GM23338 (cell line): ENCODE measurements at regions not wholly inside any gene's neighbourhood (a gene's known extent, or its start where the extent isn't known, plus 50 kb on each side); places are given as distances from the start of the nearest gene placed in this dataset.
"Not testable (repeated sequence)": the region's sequence is repeated elsewhere in the genome, so short reads cannot be mapped to it uniquely, and the experiment has no call there.

Experiments used
- ATAC-seq: fragments of 200-7000 bp; cut with Tn5 transposase; 3 replicates; pipeline ENCODE4 v1.9.1; 2020
- DNase-seq: peaks from one replicate; pipeline ENCODE4 v3.0.0-alpha.2; 2015; ENCODE audit warnings: low spot score
- H2AFZ ChIP-seq: fragments of 200-600 bp; sonication (generic); 2 replicates; pipeline ENCODE4 v1.8.0; 2016; ENCODE audit warnings: antibody characterized with exemption, mild to moderate bottlenecking, moderate library complexity
- H3F3A ChIP-seq: fragments of 200-600 bp; sonication (generic); replicated peaks from 2 replicates; pipeline ENCODE4 v1.8.0; 2017; ENCODE audit warnings: antibody characterized with exemption, mixed run types, low read depth
- H3K27ac ChIP-seq: fragments of 200-600 bp; sonication (generic); 2 replicates; pipeline ENCODE4 v1.6.1; 2016; ENCODE audit warnings: low read depth
- H3K27me3 ChIP-seq: fragments of 200-600 bp; sonication (generic); 2 replicates; pipeline ENCODE4 v1.8.0; 2016; ENCODE audit warnings: mild to moderate bottlenecking, mixed run types, moderate library complexity; ENCODE audit not compliant: insufficient read depth
- H3K36me3 ChIP-seq: fragments of 200-600 bp; sonication (generic); 2 replicates; pipeline ENCODE4 v1.8.0; 2016; ENCODE audit warnings: mild to moderate bottlenecking; ENCODE audit not compliant: insufficient read depth
- H3K4me1 ChIP-seq: fragments of 200-600 bp; sonication (generic); 2 replicates; pipeline ENCODE4 v1.8.0; 2016; ENCODE audit warnings: mild to moderate bottlenecking, moderate library complexity; ENCODE audit not compliant: insufficient read depth
- H3K4me2 ChIP-seq: fragments of 200-600 bp; sonication (generic); 2 replicates; pipeline ENCODE4 v1.7.1; 2017; ENCODE audit warnings: mixed run types
- H3K4me3 ChIP-seq: fragments of 200-600 bp; sonication (generic); 2 replicates; pipeline ENCODE4 v1.6.1; 2016; ENCODE audit warnings: mixed run types
- H3K79me2 ChIP-seq: fragments of 200-600 bp; sonication (generic); replicated peaks from 2 replicates; pipeline ENCODE4 v1.8.0; 2017; ENCODE audit warnings: mild to moderate bottlenecking; ENCODE audit not compliant: insufficient read depth
- H3K9me2 ChIP-seq: fragments of 200-600 bp; sonication (generic); 2 replicates; pipeline ENCODE4 v1.8.0; 2017; ENCODE audit not compliant: insufficient read depth
- H4K20me1 ChIP-seq: fragments of 200-600 bp; sonication (generic); replicated peaks from 2 replicates; pipeline ENCODE4 v1.8.0; 2017; ENCODE audit warnings: mild to moderate bottlenecking; ENCODE audit not compliant: insufficient read depth
- H3K27ac Mint-ChIP-seq: 2 replicates; pipeline ENCODE4 v1.8.0; 2020; ENCODE audit warnings: inconsistent platforms, mild to moderate bottlenecking, moderate library complexity, mixed read lengths
- H3K27me3 Mint-ChIP-seq: 3 replicates; pipeline ENCODE4 v1.8.0; 2022; ENCODE audit warnings: low read depth, mild to moderate bottlenecking, moderate library complexity, mixed read lengths, inconsistent platforms; ENCODE audit not compliant: insufficient read depth, poor library complexity
- H3K36me3 Mint-ChIP-seq: 3 replicates; pipeline ENCODE4 v1.8.0; 2021; ENCODE audit warnings: low read depth, mild to moderate bottlenecking, inconsistent platforms, moderate library complexity, mixed read lengths
- H3K4me1 Mint-ChIP-seq: 3 replicates; pipeline ENCODE4 v1.8.0; 2020; ENCODE audit warnings: mild to moderate bottlenecking, inconsistent platforms, mixed read lengths
- H3K4me3 Mint-ChIP-seq: 3 replicates; pipeline ENCODE4 v1.8.0; 2021; ENCODE audit warnings: moderate library complexity, mild to moderate bottlenecking, inconsistent platforms, mixed read lengths
- H3K9me3 Mint-ChIP-seq: 3 replicates; pipeline ENCODE4 v1.8.0; 2020; ENCODE audit warnings: moderate library complexity, mild to moderate bottlenecking, inconsistent platforms, mixed read lengths
- CREB1 ChIP-seq: fragments of 250-450 bp; sonication (Bioruptor Pico); IDR thresholded peaks from 2 replicates; pipeline ENCODE4 v1.5.0; 2020; ENCODE audit warnings: low read depth, mild to moderate bottlenecking, moderate library complexity
- EZH2 ChIP-seq: fragments of 200-600 bp; sonication (generic); IDR thresholded peaks from one replicate; pipeline ENCODE4 v1.8.0; 2017; ENCODE audit warnings: antibody characterized with exemption, mild to moderate bottlenecking, low read depth; ENCODE audit not compliant: unreplicated experiment
- EZH2phosphoT487 ChIP-seq: fragments of 200-600 bp; sonication (generic); IDR thresholded peaks from one replicate; pipeline ENCODE4 v1.8.1; 2018; ENCODE audit warnings: antibody characterized with exemption; ENCODE audit not compliant: unreplicated experiment
- JUNB ChIP-seq: IDR thresholded peaks from one replicate; pipeline ENCODE4 v1.6.1; 2016; ENCODE audit warnings: antibody characterized with exemption; ENCODE audit not compliant: unreplicated experiment
- NANOG ChIP-seq: IDR thresholded peaks from 2 replicates; pipeline ENCODE4 v1.6.1; 2016; ENCODE audit warnings: antibody characterized with exemption, borderline replicate concordance
- POLR2AphosphoS5 ChIP-seq: IDR thresholded peaks from 2 replicates; pipeline ENCODE4 v1.6.1; 2016; ENCODE audit warnings: antibody characterized with exemption, low read depth
- STAT1 ChIP-seq: IDR thresholded peaks from one replicate; pipeline ENCODE4 v1.6.1; 2016; ENCODE audit warnings: antibody characterized with exemption; ENCODE audit not compliant: unreplicated experiment
- ZNF114 ChIP-seq: fragments of 250-450 bp; sonication (Bioruptor Pico); IDR thresholded peaks from 2 replicates; pipeline ENCODE4 v1.5.0; 2020; ENCODE audit warnings: mild to moderate bottlenecking, moderate library complexity
- ZNF331 ChIP-seq: fragments of 250-450 bp; sonication (Bioruptor Pico); IDR thresholded peaks from 2 replicates; pipeline ENCODE4 v1.5.0; 2020; ENCODE audit warnings: low read depth, mild to moderate bottlenecking, moderate library complexity
- TF ChIP-seq, protein P1 (sequence below): IDR thresholded peaks from 2 replicates; pipeline ENCODE4 v1.6.1; 2016; ENCODE audit warnings: antibody characterized with exemption
- TF ChIP-seq, protein P2 (sequence below): IDR thresholded peaks from one replicate; pipeline ENCODE4 v1.6.1; 2018; ENCODE audit warnings: antibody characterized with exemption; ENCODE audit not compliant: unreplicated experiment
- TF ChIP-seq, protein P3 (sequence below): fragments of 250-450 bp; sonication (Bioruptor Pico); IDR thresholded peaks from 2 replicates; pipeline ENCODE4 v1.5.0; 2020; ENCODE audit warnings: mild to moderate bottlenecking, moderate library complexity

DNA sequence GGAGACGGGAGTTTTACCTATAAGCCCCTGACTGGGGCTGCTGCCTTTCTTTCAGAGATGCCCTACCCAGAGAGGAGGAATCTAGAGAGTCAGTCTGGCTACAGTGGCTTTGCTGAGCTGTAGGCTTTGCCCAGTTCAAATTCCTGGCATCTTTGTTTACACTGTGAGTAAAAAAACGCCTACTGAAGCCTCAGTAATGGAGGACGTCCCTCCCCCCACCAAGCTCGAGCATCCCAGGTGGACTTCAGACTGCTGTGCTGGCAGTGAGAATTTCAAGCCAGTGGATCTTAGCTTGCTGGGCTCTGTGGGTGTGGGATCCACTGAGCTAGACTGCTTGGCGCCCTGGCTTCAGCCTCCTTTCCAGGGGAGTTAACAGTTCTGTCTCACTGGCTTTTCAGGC, 237.1 kb upstream of the NT5E start:
- H3K36me3 Mint-ChIP-seq, H3K4me1 ChIP-seq, H3K4me1 Mint-ChIP-seq, ATAC-seq, H4K20me1 ChIP-seq, H3K79me2 ChIP-seq, H3K27me3 ChIP-seq, H3K27ac Mint-ChIP-seq, H3K4me3 ChIP-seq, DNase-seq, H3F3A ChIP-seq, H3K27ac ChIP-seq, H2AFZ ChIP-seq, H3K4me2 ChIP-seq, H3K9me2 ChIP-seq, H3K36me3 ChIP-seq, H3K4me3 Mint-ChIP-seq, H3K27me3 Mint-ChIP-seq: not testable (repeated sequence)
- peaks cover 28% of the 10 kb centered on the region for H3K9me3 Mint-ChIP-seq

- H3K36me3 Mint-ChIP-seq, result no peaks in the 10 kb centered on the region
- Histone ChIP-seq H3K27me3 (no peaks in the 10 kb centered on the region), H3K4me2 (no peak overlapping the region), H3K4me1 (no peaks in the 10 kb centered on the region), H3F3A (no peaks in the 10 kb centered on the region), H3K9me2 (peaks cover 2% of the 10 kb centered on the region), H4K20me1 (no peaks in the 10 kb centered on the region), H3K36me3 (no peaks in the 10 kb centered on the region), H3K4me3 (no peak overlapping the region), H3K27ac (no peak overlapping the region), H3K79me2 (no peaks in the 10 kb centered on the region), H2AFZ (no peak overlapping the region)
- no peak overlapping the region for H3K4me3 Mint-ChIP-seq
- no peak for DNase-seq
- H3K27ac Mint-ChIP-seq, result no peak overlapping the region
- H3K4me1 Mint-ChIP-seq, result peaks cover 8% of the 10 kb centered on the region; the same call in 2 of the 3 replicates
- H3K27me3 Mint-ChIP-seq, result no peaks in the 10 kb centered on the region
- ATAC-seq, result no peak
- H3K9me3 Mint-ChIP-seq, result peaks cover 7% of the 10 kb centered on the region; the same call in 1 of the 3 replicates
- TF ChIP-seq JUNB, result no peak
- TF ChIP-seq NANOG, result no peak
- no peak for TF ChIP-seq EZH2
- TF ChIP-seq ZNF114 (CRISPR knock-in tag), result no peak
- TF ChIP-seq, protein P1, sequence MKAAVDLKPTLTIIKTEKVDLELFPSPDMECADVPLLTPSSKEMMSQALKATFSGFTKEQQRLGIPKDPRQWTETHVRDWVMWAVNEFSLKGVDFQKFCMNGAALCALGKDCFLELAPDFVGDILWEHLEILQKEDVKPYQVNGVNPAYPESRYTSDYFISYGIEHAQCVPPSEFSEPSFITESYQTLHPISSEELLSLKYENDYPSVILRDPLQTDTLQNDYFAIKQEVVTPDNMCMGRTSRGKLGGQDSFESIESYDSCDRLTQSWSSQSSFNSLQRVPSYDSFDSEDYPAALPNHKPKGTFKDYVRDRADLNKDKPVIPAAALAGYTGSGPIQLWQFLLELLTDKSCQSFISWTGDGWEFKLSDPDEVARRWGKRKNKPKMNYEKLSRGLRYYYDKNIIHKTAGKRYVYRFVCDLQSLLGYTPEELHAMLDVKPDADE, result no peak
- no peak for TF ChIP-seq STAT1
- TF ChIP-seq, protein P2, sequence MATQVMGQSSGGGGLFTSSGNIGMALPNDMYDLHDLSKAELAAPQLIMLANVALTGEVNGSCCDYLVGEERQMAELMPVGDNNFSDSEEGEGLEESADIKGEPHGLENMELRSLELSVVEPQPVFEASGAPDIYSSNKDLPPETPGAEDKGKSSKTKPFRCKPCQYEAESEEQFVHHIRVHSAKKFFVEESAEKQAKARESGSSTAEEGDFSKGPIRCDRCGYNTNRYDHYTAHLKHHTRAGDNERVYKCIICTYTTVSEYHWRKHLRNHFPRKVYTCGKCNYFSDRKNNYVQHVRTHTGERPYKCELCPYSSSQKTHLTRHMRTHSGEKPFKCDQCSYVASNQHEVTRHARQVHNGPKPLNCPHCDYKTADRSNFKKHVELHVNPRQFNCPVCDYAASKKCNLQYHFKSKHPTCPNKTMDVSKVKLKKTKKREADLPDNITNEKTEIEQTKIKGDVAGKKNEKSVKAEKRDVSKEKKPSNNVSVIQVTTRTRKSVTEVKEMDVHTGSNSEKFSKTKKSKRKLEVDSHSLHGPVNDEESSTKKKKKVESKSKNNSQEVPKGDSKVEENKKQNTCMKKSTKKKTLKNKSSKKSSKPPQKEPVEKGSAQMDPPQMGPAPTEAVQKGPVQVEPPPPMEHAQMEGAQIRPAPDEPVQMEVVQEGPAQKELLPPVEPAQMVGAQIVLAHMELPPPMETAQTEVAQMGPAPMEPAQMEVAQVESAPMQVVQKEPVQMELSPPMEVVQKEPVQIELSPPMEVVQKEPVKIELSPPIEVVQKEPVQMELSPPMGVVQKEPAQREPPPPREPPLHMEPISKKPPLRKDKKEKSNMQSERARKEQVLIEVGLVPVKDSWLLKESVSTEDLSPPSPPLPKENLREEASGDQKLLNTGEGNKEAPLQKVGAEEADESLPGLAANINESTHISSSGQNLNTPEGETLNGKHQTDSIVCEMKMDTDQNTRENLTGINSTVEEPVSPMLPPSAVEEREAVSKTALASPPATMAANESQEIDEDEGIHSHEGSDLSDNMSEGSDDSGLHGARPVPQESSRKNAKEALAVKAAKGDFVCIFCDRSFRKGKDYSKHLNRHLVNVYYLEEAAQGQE, result no peak
- TF ChIP-seq, protein P3, sequence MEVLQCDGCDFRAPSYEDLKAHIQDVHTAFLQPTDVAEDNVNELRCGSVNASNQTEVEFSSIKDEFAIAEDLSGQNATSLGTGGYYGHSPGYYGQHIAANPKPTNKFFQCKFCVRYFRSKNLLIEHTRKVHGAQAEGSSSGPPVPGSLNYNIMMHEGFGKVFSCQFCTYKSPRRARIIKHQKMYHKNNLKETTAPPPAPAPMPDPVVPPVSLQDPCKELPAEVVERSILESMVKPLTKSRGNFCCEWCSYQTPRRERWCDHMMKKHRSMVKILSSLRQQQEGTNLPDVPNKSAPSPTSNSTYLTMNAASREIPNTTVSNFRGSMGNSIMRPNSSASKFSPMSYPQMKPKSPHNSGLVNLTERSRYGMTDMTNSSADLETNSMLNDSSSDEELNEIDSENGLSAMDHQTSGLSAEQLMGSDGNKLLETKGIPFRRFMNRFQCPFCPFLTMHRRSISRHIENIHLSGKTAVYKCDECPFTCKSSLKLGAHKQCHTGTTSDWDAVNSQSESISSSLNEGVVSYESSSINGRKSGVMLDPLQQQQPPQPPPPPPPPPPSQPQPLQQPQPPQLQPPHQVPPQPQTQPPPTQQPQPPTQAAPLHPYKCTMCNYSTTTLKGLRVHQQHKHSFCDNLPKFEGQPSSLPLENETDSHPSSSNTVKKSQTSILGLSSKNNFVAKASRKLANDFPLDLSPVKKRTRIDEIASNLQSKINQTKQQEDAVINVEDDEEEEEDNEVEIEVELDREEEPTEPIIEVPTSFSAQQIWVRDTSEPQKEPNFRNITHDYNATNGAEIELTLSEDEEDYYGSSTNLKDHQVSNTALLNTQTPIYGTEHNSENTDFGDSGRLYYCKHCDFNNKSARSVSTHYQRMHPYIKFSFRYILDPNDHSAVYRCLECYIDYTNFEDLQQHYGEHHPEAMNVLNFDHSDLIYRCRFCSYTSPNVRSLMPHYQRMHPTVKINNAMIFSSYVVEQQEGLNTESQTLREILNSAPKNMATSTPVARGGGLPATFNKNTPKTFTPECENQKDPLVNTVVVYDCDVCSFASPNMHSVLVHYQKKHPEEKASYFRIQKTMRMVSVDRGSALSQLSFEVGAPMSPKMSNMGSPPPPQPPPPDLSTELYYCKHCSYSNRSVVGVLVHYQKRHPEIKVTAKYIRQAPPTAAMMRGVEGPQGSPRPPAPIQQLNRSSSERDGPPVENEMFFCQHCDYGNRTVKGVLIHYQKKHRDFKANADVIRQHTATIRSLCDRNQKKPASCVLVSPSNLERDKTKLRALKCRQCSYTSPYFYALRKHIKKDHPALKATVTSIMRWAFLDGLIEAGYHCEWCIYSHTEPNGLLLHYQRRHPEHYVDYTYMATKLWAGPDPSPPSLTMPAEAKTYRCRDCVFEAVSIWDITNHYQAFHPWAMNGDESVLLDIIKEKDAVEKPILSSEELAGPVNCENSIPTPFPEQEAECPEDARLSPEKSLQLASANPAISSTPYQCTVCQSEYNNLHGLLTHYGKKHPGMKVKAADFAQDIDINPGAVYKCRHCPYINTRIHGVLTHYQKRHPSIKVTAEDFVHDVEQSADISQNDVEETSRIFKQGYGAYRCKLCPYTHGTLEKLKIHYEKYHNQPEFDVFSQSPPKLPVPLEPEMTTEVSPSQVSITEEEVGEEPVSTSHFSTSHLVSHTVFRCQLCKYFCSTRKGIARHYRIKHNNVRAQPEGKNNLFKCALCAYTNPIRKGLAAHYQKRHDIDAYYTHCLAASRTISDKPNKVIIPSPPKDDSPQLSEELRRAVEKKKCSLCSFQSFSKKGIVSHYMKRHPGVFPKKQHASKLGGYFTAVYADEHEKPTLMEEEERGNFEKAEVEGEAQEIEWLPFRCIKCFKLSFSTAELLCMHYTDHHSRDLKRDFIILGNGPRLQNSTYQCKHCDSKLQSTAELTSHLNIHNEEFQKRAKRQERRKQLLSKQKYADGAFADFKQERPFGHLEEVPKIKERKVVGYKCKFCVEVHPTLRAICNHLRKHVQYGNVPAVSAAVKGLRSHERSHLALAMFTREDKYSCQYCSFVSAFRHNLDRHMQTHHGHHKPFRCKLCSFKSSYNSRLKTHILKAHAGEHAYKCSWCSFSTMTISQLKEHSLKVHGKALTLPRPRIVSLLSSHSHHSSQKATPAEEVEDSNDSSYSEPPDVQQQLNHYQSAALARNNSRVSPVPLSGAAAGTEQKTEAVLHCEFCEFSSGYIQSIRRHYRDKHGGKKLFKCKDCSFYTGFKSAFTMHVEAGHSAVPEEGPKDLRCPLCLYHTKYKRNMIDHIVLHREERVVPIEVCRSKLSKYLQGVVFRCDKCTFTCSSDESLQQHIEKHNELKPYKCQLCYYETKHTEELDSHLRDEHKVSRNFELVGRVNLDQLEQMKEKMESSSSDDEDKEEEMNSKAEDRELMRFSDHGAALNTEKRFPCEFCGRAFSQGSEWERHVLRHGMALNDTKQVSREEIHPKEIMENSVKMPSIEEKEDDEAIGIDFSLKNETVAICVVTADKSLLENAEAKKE, result no peak
- TF ChIP-seq ZNF331 (CRISPR knock-in tag), result no peak
- TF ChIP-seq EZH2phosphoT487, result no peak
- no peak for TF ChIP-seq CREB1
- TF ChIP-seq POLR2AphosphoS5, result no peak
Observed at GRCh38 chr6:85195243-85195642, 254.6 kb upstream of the NT5E start.
